ENCODE measurements at regions not wholly inside any gene's neighbourhood (a gene's known extent, or its start where the extent isn't known, plus 50 kb on each side); places are given as distances from the start of the nearest gene placed in this dataset.

- Histone ChIP-seq H3K4me1 (ENCODE audit: low read depth, poor library complexity, severe bottlenecking) (peaks cover 31% of the 10 kb centered on the region), H3K27me3 (ENCODE audit: insufficient read depth, low read depth) (no peaks in the 10 kb centered on the region), H4K20me1 (ENCODE audit: insufficient read depth) (no peaks in the 10 kb centered on the region), H3K4me2 (no peak overlapping the region), H3K9ac (no peak overlapping the region), H2AFZ (ENCODE audit: low read depth) (no peak overlapping the region), H3K36me3 (ENCODE audit: insufficient read depth) (no peaks in the 10 kb centered on the region), H3K79me2 (ENCODE audit: insufficient read depth, low read depth) (no peaks in the 10 kb centered on the region), H3K27ac (no peak overlapping the region), H3K4me3 (IDR thresholded peaks at IDR 0.05; ENCODE audit: insufficient read depth, low read depth, low read length) (no peak overlapping the region)
- TF ChIP-seq CTCF (conservative IDR thresholded peaks at IDR 0.05; ENCODE audit: low read depth, low read length) = no peak
These were observed 143.5 kb downstream of the RXFP2 start for GRCh38 chr13:31882794-31883193.

GRCh38 chr13:31884556-31884955 lies 145.2 kb downstream of the RXFP2 start:
- no peaks in the 10 kb centered on the region for H3K36me3 ChIP-seq (ENCODE audit: insufficient read depth)
- H3K27me3 ChIP-seq (ENCODE audit: insufficient read depth, low read depth) = no peaks in the 10 kb centered on the region
- H3K4me1 ChIP-seq (ENCODE audit: low read depth, poor library complexity, severe bottlenecking) = peaks cover 36% of the 10 kb centered on the region
- no peak overlapping the region for H2AFZ ChIP-seq (ENCODE audit: low read depth)
- no peak for TF ChIP-seq CTCF (conservative IDR thresholded peaks at IDR 0.05; ENCODE audit: low read depth, low read length)
- no peak overlapping the region for H3K4me3 ChIP-seq (IDR thresholded peaks at IDR 0.05; ENCODE audit: insufficient read depth, low read depth, low read length)
- H3K4me2 ChIP-seq = no peak overlapping the region
- H3K79me2 ChIP-seq (ENCODE audit: insufficient read depth, low read depth) = no peaks in the 10 kb centered on the region
- no peaks in the 10 kb centered on the region for H4K20me1 ChIP-seq (ENCODE audit: insufficient read depth)
- H3K27ac ChIP-seq = no peak overlapping the region
- H3K9ac ChIP-seq = no peak overlapping the region

GRCh38 chr13:31885994-31886393 lies 145.6 kb upstream of the FRY start:
- H2AFZ ChIP-seq (ENCODE audit: low read depth) = no peak overlapping the region
- no peak overlapping the region for H3K27ac ChIP-seq
- no peak for TF ChIP-seq CTCF (conservative IDR thresholded peaks at IDR 0.05; ENCODE audit: low read depth, low read length)
- no peaks in the 10 kb centered on the region for H3K36me3 ChIP-seq (ENCODE audit: insufficient read depth)
- no peak overlapping the region for H3K9ac ChIP-seq
- no peaks in the 10 kb centered on the region for H3K79me2 ChIP-seq (ENCODE audit: insufficient read depth, low read depth)
- peaks cover 25% of the 10 kb centered on the region for H3K4me1 ChIP-seq (ENCODE audit: low read depth, poor library complexity, severe bottlenecking)
- no peak overlapping the region for H3K4me3 ChIP-seq (IDR thresholded peaks at IDR 0.05; ENCODE audit: insufficient read depth, low read depth, low read length)
- no peak overlapping the region for H3K4me2 ChIP-seq
- no peaks in the 10 kb centered on the region for H3K27me3 ChIP-seq (ENCODE audit: insufficient read depth, low read depth)
- H4K20me1 ChIP-seq (ENCODE audit: insufficient read depth) = no peaks in the 10 kb centered on the region

GRCh38 chr13:31887286-31887685 lies 144.3 kb upstream of the FRY start:
- H2AFZ ChIP-seq (ENCODE audit: low read depth) = no peak overlapping the region
- H3K27me3 ChIP-seq (ENCODE audit: insufficient read depth, low read depth) = no peaks in the 10 kb centered on the region
- no peaks in the 10 kb centered on the region for H4K20me1 ChIP-seq (ENCODE audit: insufficient read depth)
- H3K4me1 ChIP-seq (ENCODE audit: low read depth, poor library complexity, severe bottlenecking) = peaks cover 22% of the 10 kb centered on the region
- H3K79me2 ChIP-seq (ENCODE audit: insufficient read depth, low read depth) = no peaks in the 10 kb centered on the region
- no peak for TF ChIP-seq CTCF (conservative IDR thresholded peaks at IDR 0.05; ENCODE audit: low read depth, low read length)
- no peak overlapping the region for H3K27ac ChIP-seq
- no peak overlapping the region for H3K4me3 ChIP-seq (IDR thresholded peaks at IDR 0.05; ENCODE audit: insufficient read depth, low read depth, low read length)
- H3K9ac ChIP-seq = no peak overlapping the region
- no peak overlapping the region for H3K4me2 ChIP-seq
- H3K36me3 ChIP-seq (ENCODE audit: insufficient read depth) = no peaks in the 10 kb centered on the region
